GM21423 (cell line): ENCODE measurements at regions not wholly inside any gene's neighbourhood (a gene's known extent, or its start where the extent isn't known, plus 50 kb on each side); places are given as distances from the start of the nearest gene placed in this dataset.

Experiments used
- ATAC-seq: cut with Tn5 transposase; IDR thresholded peaks from one replicate; pipeline ENCODE4 v1.9.1; 2021; ENCODE audit warnings: mild to moderate bottlenecking, moderate library complexity; ENCODE audit not compliant: unreplicated experiment

DNA sequence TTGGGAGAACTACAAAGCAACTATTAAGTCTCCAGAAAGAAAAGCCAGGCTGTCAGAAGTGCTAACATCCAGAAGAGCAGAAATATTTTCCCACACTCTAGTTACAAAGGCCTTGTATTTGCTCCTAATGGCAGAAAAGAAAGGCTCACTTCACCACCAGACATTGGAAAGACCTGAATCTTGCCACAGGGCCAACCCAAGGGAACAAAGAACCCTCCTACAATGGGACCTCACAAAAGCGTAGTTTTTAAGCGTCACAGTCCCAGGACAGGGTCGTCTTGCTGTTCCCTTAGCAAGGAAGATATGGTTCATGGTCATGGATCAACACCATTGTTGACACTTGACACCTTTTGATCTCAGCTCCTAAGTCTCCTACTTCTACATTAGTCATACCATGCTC, 119.1 kb downstream of the RPS29 start:
- ATAC-seq = no peak

DNA sequence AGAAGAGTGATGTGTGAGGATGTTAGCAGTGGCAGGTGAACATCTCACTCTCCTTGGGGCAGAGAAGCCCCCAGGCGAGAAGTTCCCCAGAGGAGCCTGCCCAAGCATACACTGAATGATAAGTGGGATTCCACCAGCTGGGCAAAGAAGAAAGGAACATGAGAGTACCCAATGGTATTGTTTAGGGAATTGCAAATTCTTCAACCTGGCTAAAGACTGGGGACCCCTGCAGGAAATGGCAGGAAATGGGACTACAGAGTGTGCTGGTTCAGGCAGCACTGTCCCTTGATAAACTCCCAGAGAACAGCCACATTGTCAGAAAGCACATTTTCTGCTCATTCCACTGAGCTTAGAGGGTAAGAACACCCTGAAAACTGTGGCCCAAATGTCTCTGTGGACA, 121.3 kb downstream of the RPS29 start:
- ATAC-seq = no peak

DNA sequence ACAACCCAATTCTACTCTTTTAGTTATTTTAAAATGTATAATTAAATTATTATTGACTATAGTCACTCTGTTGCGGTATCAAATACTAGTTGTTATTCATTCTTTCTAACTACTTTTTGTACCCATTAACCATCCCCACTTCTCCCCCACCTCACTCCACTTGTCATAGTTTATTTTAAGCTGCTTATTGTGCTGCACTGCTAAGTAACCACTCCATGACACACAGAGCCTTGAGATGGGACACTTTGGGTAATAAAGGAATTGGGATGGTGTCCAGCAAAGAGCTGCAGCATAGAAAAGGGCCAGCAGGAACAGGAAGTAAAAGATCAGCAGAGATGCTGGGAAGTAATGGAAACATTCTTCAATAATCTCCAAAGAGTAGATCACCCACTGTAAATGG, 123.0 kb downstream of the RPS29 start:
- ATAC-seq = no peak

DNA sequence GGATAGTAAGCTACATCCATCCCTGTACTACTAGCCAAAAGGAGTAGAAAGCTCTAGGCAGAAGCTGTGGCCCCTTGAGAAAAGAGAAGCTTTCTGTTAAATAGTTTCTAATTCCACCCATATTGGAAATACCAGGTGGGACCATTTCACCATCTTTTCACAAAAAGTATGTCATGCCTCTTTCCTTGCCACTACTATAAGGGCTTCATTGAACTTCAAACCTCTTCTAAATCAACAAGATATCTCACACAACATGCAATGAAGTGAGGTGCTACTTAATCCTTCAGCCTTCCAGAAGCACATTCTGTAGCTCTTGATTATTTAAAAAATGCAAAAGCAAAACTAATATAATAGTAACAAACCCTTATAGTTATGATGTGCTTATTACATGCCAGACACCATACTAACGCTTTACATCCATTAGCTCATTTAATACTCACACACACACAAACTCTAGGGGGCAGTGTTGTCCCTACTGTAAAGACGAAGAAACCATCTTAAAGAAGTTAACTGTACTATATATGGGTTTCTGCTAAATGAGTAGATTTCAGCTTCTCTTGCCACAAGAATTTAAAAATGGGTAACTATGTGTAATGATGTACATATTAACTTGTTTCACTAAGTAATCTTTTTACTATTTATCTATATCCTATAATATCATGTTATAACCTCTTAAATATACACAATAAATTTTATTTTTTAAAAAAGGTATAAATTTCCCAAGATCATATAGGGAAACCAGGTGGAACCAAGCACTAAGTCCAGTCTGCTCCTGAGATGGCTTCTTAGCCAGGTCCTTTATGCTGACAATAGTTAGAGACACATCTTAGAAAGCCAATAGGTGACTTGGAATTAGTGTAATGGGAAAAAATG, 124.4 kb downstream of the RPS29 start:
- ATAC-seq = peak; percentile 93

DNA sequence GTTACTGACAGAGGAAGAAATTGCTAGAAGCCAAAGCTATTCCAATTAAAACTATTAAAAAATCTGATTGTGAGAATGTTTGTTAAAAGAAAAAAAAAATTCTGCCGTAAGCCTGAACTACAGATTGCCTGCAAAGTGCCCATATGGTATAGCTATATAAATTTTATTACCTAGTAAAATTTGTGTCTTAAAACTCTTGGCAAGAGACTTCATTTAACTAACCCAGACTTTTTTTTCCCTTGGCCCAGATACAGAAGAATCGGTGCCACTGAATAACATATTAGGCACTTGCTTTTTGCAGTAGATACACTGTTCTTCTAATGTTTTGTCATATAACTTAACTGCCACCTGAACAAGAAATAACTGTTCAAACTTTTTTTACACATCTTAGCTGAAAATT, 125.5 kb downstream of the RPS29 start:
- no peak for ATAC-seq

DNA sequence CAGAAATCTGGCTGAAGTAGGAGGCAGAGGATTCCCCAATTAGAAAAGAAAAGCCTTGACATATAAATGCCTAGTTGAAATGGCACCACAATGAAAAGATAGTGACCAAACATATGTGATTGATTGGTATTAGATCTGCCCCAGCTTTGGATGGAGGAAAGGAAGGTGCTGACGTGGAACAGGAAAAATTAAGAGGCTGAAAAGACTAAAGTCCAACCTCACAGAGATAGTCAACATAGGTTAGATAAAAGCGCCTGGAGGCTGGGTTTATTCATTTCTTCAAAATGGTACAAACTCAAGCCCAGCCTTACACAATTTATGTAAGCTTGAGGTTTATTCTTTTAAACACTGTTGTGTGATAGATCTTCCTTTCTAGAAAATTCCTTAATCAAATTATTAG, 129.6 kb downstream of the RPS29 start:
- ATAC-seq = no peak

DNA sequence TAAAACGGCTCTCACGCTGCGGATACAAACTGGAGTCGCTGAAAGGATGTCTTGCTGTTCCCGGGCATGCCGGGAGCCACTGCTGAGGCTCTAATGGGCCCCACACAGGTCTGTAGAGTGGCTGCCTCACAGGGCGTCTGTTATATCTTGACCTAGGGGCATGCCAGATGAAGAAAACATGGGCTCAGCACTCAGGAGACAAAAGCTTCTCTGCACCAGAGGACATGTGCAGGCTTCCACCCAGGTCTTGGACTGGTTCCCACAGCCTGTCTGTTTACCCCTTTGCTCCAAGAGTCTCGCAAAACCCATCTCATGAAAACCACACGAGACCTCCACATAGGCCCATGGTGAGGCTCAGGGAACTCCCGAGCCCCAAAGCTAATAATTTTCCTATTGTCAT, 134.2 kb downstream of the RPS29 start:
- no peak for ATAC-seq

DNA sequence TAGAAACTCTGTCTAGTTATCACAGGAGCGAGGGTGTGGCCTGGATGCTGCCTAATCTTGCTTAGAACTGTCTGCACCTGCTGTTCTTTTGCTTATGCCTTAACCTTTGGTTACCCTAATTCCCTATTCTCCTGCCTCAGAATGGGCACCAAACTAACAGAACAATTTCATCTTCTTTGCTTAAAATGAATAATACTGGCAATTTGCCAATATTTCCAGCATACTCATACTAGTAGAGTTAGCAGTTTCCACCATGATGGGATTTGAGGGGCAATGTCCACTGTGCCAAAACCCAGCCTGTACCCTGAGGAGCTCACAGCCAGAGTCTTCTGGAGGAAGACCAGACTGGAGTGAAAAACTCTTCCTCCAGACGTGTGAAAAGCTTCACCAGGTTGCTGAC, 136.4 kb downstream of the RPS29 start:
- ATAC-seq = no peak

DNA sequence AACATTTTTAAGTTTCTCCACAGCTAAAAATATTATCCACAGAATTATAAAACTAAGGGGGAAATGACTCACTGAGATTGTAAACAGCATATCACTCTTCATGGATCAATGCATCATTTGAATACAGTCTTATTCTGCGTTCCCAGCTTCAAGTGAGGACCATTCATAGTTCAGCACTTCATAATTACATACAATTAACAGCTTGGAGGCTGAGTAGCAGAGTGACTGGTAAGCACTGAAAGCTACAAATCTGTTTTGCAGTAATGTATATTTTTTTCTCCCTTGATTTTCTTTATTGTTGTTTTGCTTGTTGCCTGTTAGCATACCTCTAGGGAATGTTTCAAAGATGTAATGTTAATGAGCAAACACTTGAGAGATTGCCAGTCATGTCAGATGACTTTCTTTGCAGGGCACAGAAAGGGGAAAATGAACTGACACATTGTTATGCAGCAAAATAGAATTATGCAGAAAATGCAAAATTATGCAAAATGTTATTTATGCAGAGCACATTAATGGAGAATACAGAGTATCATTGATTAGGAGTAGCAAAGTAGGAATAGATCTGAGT, 138.6 kb downstream of the RPS29 start:
- no peak for ATAC-seq

DNA sequence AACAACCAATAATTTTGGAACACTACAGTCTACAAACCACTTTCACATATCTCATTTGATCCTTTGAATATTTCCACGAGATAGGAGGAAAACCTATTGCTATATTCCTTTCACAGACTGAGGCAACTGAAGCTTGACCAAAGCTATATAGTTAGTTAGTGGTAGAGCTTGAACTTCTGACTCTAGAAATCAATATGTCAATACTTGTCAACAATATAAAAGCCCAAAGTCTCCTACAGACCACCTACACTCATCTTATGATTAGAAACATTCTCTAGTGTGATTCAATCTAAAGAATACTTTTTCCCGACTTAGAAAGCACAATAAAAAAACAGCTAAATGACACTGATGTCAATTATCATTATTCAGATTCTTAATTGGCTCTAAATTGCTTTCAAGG, 139.4 kb downstream of the RPS29 start:
- no peak for ATAC-seq

DNA sequence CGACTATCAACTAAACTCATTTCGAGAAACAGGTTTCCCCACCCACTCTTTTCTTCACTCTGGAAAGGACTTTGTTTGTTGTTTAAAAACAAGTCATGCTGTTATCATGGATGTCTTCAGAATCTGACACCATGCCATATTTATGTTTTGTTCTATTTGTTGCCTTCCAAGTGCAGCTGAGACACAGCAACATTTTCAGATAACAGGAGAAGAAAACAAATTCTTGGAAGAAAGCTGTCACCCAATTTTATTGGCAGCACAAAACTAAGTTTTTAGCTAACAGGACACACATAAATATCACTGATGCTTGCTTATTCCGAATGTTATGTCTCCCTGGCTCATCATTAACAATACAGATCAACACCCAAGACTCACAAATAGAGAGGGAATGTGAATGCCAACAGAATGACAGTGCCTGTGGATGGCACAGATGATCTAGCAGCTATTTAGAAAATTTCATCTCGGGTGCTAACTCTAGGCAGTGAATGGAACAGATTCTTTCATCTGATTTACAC, 147.9 kb downstream of the RPS29 start:
- ATAC-seq = no peak

DNA sequence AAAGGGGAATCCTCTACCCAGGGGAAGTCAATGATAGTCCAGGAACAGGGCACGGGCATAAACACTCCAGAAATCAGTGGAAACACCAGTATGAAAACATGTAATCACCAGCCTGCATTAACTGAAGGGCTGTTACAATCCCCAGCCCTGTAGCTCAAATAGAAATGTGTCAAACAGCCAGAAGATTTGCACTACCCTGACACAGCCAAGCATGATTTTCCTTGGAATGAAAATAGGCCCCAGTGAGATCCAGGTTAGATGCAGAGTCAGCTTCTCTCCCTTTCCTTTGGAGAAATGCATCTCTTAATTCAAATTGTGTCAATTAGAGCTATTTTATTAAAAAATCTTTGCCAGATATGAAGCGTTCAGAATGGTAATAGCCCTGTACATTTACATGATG, 158.1 kb downstream of the RPS29 start:
- ATAC-seq = no peak

DNA sequence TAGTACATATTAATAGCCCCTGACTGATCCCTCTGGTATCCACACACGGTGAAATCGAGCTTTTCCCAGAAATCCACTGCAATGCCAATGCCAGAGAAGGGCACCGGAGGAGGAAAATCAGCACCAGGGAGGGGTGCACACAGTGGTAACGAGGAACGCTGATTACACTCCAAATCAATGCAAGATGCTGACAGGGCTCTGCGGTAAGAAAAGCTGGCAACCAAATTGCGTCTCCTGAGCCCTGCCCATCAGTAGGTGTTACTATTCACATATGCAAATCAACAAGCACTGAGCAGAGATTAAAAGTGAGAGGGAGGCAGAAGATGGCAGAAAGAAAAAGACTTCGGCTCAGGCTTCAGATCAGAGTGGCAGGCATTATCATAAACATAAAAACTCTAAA, 159.1 kb downstream of the RPS29 start:
- no peak for ATAC-seq

DNA sequence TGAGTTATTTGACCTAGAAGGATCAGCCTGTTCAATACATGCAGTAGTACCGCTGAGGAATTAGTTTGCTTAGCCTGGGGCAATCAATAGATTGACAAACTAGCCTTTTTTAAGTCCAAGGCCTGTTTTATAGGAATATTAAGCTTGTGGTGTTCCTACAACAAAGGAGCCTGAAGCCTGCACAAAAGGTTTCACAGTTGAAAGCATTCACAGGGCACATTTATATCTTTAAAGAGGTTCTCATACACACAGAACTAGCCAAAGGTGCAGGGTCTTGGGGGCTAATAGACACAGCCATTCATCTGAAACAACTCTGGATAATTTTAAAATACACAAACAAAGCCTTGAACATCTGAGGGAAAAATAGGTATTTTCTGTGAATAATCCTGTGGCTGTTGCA, 160.3 kb downstream of the RPS29 start:
- ATAC-seq = no peak

DNA sequence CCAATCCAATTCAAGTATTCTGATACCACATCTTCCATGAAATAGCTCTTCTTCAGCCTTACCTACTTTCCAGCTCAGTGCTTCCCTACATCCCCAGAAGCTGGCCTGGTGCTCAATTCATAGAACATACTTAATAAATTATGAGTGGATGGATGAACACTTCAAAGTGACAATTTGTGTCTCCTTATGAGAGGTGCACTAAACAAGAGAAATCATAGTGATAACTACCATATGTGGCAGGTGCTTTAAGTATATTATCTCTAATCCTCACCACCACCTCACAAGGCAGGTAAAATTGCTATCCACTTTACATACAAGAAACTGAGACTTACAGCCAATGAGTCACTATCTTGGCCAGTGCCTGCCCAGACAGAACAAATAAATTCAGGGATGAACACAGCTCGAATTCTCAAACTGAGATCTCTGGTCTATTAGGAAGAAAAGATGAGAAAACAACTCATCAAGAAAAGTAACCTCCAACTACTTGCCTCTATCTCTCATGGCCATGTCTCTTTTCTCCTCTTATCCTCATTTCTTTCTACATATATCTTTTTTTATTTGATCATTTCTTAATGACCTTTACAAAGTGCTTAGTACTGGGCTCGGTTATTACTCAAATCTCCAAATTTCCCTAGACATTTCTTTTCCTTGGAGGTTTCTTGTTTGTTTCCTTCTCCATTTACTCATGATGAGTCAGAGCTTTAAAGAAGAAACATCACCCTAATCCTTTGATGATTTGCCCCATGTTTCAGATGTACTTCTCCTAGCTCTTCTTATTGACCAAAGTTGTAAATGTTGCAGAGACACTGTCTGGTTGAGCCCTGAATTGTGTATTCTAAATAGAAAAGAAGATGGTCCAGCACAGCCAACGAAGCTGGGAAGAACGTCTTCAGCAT, 161.5 kb downstream of the RPS29 start:
- ATAC-seq = no peak

DNA sequence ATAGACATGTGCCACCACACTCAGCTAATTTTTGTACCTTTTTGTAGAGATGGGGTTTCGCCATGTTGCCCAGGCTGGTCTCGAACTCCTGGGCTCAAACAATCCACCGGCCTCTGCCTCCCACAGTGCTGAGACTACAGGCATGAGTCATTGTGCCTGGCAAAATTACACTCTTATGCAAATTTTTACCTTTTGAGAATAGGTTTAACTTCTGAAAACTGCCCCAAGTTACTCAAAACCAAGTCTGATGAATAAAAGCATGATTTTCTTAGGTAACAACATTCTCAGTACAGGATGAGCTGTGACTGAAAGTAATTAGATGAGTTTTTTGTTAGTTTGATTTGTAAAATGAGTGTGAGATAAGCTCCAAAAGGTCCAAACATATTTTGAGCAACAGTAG, 166.0 kb downstream of the RPS29 start:
- ATAC-seq = no peak

DNA sequence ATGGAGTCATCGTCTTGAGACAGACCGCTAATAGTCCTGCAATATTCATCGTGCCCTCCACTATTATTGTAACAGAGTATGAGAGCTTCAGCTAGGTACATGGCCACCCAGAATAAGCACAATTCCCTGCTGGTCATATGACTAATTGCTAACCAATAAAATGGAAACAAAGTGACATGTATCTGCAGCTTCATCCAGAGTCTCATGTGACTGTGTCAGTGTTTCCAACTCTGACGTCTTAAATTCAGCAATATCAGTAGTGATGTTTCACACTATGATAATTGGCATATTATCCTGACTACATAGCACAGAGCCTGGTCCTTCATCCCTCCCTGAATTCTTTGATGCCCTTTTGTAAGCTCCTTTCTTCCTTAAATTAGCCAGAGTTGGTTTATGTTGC, 167.4 kb downstream of the RPS29 start:
- no peak for ATAC-seq

DNA sequence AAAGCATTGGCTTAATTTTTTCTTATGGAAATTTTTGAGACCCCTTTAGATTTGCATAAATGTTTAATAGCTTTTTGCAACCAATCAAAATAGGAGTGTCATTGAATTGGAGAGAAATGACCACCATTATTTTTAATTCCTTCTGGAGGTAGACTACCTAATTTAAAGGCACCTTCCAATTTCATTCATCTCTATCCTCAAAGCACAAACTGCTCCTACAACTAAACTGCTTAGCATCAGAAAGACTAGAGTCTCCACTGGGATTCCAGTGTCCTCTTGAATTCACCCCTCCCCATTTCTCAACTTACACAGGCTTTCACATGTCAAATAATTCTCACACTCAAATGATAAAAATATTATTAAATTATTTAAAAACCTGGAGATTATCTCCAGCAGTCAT, 168.4 kb downstream of the RPS29 start:
- no peak for ATAC-seq

DNA sequence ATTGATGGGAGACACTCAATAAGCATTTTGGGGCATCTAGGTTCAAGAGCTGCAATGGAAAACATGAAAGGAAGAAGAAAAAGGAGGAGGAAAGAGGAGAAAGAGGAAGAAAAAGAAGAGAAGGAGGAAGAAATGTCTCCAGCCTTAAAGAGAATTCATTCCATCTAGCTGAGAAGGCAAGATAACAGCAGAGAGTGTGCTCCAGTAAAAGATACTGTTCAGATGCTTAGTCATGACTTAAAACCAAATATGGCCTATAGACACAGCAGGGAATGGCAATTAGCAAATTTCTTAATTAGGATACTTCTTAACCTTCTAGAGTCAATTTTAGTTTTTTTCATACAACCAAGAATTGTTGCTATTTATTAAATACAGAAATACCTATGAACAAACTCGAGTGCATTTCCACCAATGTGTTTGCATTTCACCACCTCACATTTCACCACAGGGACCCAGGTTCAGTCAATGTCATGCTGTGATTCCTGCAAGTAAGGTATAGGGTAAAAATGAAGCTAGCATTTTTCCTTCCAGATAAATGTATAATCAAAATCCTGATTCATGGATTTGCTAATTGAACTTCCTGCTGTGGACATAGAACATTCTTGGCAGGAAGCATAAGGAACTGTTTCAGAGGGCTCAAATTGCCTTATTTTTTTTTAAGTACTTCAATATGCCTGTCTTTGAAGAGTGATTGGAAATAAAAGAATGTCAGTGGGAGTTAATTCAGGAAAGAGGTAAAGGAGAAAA, 177.8 kb downstream of the RPS29 start:
- no peak for ATAC-seq

DNA sequence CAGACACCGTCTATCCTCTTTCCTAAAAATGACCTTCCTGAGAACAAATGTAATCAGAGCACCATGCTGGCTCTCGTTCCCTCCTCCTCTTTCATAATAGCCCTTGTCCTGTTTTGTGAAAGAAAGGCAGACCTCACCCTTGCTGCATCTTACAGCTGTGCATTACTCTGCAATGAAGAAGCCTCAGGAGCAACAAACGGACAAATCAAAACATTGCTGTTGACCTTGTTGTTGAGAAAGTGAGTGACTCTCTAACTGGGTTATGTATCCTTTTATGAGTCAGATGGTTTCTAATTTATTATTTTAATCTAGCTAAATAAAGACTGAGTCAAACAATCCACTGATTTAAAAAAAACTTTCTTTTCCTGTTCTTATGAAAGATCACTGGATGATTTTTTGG, 180.9 kb downstream of the RPS29 start:
- ATAC-seq = no peak

DNA sequence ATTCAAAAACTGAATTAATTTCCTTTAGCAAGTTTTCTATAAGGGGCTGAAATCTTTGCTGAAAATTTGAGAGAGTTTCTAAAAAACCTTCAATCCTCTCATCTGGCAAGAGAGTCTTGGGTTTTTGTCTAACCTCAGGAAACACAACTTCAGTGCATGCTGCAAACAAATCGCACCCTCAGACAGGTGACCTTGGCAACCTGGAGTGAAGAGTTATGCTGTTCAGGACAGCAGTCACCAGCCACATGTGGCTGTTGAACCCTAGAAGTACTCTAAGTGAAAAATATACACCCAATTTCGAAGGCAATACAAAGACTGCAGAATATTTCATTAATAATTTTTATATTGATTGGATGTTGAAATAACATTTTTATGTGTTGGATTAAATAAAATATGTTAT, 184.8 kb downstream of the RPS29 start:
- ATAC-seq = no peak
